HL-60/S4 treated with phorbol 12-myristate 13-acetate at 8.2 ng/mL for 4 days and 3 days (cell line): ENCODE measurements at regions not wholly inside any gene's neighbourhood (a gene's known extent, or its start where the extent isn't known, plus 50 kb on each side); places are given as distances from the start of the nearest gene placed in this dataset.

ENCODE experiments used
- in situ Hi-C: fragments of 300-500 bp; cut with MboI; formaldehyde crosslinking; loops from 2 replicates; pipeline ENCODE4 v1.15.0; 2022; ENCODE audit warnings: low sequenced_read_pairs

- in situ Hi-C loops = no loop called here
These were observed 58.4 kb downstream of the HMHB1 start for GRCh38 chr5:143870362-143870761.

GRCh38 chr5:143870871-143871632, 59.1 kb downstream of the HMHB1 start:
- in situ Hi-C loops = no loop called here

GRCh38 chr5:143871672-143872071, 59.7 kb downstream of the HMHB1 start:
- in situ Hi-C loops = no loop called here

- in situ Hi-C loops = no loop called here
These were observed 62.4 kb downstream of the HMHB1 start for GRCh38 chr5:143874312-143874711.

- in situ Hi-C loops = no loop called here
These were observed 65.2 kb downstream of the HMHB1 start for GRCh38 chr5:143877196-143877595.

- in situ Hi-C loops = no loop called here
These were observed 66.5 kb downstream of the HMHB1 start for GRCh38 chr5:143878430-143878829.

GRCh38 chr5:143879646-143880045, 67.7 kb downstream of the HMHB1 start:
- in situ Hi-C loops = no loop called here

GRCh38 chr5:143880178-143880577, 68.2 kb downstream of the HMHB1 start:
- in situ Hi-C loops = no loop called here

GRCh38 chr5:143882520-143882919, 70.6 kb downstream of the HMHB1 start:
- in situ Hi-C loops = no loop called here

GRCh38 chr5:143886096-143886495, 74.1 kb downstream of the HMHB1 start:
- in situ Hi-C loops = no loop called here

GRCh38 chr5:143886651-143887638, 75.0 kb downstream of the HMHB1 start:
- in situ Hi-C loops = no loop called here

GRCh38 chr5:143887903-143888665, 76.1 kb downstream of the HMHB1 start:
- in situ Hi-C loops = no loop called here

- in situ Hi-C loops = no loop called here
These were observed 77.0 kb downstream of the HMHB1 start for GRCh38 chr5:143888912-143889311.

GRCh38 chr5:143889986-143890385, 78.0 kb downstream of the HMHB1 start:
- in situ Hi-C loops = no loop called here

GRCh38 chr5:143890487-143890886, 78.5 kb downstream of the HMHB1 start:
- in situ Hi-C loops = no loop called here

GRCh38 chr5:143892271-143892670, 80.3 kb downstream of the HMHB1 start:
- in situ Hi-C loops = no loop called here

- in situ Hi-C loops = no loop called here
These were observed 80.9 kb downstream of the HMHB1 start for GRCh38 chr5:143892908-143893307.

GRCh38 chr5:143893638-143894037, 81.7 kb downstream of the HMHB1 start:
- in situ Hi-C loops = no loop called here

- in situ Hi-C loops = no loop called here
These were observed 84.6 kb downstream of the HMHB1 start for GRCh38 chr5:143896516-143896915.

- in situ Hi-C loops = no loop called here
These were observed 85.0 kb downstream of the HMHB1 start for GRCh38 chr5:143896966-143897365.

- in situ Hi-C loops = no loop called here
These were observed 86.4 kb downstream of the HMHB1 start for GRCh38 chr5:143898381-143898780.
